Stimulated activated CD4-positive, alpha-beta T cell treated with anti-CD3 and anti-CD28 coated beads, Interleukin-2, amount 100 ng/mL, for 4 hours (primary cell): ENCODE measurements at regions not wholly inside any gene's neighbourhood (a gene's known extent, or its start where the extent isn't known, plus 50 kb on each side); places are given as distances from the start of the nearest gene placed in this dataset.

Source experiments
- DNase-seq: peaks from one replicate; pipeline ENCODE4 v3.0.0-alpha.2; 2020; ENCODE audit warnings: low read depth

DNA sequence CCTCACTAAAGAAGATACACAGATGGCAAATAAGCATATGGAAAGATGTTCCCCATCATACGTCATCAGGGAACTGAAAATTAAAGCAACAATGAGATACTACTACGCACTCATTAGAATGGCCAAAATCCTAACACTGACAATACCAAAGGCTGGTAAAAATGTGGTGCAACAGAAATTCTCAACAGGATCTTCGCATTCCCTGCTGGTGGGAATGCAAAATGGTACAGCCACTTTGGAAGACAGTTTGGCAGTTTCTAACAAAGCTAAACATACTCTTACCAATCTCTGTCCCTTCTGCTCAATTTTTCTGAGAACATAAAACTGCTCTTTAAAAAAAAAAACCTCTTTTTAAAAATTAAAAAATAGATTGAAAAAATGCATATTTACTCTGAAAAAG, 300.2 kb downstream of the FBXW7 start:
- no peak for DNase-seq

DNA sequence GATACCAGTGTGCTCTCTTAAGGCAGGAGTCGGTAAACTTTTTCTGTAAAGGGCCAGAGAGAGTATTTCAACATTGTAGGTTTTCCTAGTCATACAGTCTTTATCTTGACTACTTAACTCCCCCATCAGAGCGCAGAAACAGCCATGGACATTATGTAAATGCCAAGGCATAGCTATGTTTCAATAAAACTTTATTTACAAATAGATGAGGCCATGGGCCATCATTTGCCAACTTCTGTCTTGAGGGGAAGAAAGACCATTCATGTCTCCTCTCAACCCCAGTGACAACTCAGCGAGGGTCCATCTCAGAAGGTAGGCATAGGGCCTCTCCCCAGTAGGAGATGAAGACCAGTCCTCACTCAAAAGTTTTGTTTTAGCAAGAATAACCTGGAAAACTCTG, 301.3 kb downstream of the FBXW7 start:
- no peak for DNase-seq

DNA sequence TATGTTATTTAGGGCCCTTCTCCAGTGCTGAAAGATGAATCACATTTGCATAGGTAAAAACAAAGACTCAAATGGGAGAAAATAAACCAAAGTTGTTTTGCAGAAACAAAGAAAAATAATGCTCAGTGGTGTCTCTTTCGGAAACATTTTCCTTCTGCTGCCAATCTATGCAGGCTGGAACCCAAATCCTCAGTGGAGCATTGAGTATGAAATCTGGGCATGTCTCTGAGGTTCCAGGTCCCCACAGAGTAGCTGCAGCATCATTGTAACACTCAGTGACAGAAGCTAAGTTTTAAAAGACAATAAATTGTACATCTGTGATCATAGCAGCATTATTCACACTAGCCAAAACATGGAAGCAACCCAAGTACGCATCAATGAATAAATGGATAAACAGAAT, 303.6 kb downstream of the FBXW7 start:
- DNase-seq, result no peak

DNA sequence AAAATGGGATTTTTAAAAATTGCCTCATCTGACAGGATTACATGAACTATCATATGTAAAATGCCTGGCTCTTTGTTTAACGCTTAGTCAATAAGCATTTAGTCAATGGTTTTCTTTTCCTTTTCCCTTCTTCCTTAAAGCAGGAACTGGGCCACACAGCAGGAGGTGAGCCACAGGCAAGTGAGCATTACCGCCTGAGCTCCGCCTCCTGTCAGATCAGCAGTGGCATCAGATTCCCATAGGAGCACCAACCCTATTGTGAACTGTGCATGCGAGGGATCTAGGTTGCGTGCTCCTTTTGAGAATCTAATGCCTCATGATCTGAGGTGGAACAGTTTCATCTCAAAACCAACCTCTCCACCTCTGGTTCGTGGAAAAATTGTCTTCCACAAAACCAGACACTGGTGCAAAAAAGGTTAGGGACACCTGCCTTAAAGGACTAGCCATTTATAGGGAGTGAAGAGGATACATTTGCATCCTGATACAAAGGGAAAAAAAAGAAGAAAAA, 306.1 kb downstream of the FBXW7 start:
- no peak for DNase-seq

DNA sequence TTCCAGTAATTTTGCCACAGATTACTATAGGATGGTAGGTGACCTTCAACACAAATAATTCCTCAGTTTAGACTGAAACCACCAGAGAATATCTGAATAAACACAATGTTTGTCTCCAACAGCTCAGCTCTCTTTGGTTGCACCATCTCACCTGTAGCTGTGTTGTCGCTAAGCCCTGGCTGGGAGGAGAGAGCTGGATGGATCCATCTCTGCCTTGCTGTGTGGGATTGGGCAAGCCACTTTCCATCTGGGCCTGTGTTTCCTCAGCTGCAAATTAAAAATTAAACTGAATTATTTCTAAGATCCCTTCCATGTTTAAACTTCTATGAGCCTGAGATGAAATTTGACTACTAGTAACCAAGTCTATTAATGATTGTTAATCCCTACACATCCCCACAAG, 310.2 kb downstream of the FBXW7 start:
- DNase-seq, result no peak

DNA sequence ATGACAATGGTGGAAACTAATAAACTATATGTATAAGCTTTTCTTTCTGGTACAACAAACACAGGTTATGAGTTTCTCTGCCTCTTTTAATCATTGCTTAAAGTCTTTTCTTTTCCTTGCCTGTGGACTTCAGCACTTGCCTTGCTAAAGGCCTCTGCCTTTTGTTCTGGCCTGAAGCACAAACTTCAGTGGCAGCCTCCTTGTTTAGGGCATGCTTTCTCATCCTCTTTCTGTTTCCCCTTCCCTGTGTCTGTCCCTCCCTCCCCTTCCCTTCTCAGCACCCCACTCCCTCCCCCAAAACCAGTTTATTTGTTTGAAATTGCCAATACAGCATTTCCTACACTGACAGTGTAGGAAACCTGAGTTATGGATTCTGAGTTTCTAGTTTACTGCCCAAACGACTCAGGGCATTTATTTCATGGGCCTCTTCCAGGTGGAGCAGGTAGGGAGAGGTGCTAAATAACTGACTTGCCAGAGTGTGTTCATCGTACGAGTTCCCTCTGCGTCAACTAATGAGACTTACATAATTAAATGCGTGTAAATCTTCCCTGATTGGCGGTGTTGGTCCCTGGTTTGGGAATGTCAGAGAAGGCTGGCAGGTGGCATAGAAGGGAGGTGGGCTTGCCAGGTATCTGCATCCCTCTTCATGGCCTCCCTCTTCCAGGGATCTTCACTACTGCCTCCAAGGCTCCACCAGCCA, 311.0 kb downstream of the FBXW7 start:
- DNase-seq, result no peak

DNA sequence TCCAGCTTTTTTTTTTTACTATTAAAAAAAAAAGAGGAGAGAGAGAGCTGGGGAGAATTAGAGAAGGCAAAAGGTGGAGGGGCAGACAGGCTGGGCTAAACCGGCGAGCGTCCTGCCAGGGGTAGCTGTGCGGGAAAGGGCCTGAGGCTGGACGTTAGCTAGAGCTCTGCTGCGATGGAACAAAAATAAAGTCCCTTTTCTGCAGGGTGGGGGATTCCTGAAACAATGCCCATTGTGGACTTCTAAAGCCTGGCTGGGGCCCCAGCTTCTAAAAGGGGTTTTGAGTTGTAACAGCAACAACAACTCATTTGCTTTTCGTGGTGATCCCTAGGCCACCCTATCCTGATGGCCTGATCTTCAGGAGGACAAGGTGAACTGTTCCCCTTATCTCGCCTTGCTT, 311.7 kb downstream of the FBXW7 start:
- no peak for DNase-seq

DNA sequence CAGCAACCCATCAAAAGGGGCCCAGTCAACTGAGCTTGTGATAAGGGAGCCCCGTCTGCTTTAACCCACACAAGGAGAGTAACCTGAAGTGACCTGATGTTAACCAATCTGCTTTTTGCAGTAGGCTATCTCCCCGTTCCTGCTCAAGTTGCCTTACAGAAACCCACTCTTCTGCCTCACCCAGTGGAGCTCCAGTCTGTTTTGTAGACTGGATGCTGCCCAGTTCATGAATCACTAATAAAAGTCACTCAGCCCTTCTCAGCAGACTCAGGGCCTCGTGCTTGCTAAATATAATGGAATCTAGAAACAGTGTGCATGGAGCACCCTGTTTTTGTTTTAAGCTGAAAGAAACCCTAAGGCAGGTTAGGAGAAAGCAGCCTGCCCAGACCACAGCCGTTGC, 312.3 kb downstream of the FBXW7 start:
- DNase-seq, result no peak

DNA sequence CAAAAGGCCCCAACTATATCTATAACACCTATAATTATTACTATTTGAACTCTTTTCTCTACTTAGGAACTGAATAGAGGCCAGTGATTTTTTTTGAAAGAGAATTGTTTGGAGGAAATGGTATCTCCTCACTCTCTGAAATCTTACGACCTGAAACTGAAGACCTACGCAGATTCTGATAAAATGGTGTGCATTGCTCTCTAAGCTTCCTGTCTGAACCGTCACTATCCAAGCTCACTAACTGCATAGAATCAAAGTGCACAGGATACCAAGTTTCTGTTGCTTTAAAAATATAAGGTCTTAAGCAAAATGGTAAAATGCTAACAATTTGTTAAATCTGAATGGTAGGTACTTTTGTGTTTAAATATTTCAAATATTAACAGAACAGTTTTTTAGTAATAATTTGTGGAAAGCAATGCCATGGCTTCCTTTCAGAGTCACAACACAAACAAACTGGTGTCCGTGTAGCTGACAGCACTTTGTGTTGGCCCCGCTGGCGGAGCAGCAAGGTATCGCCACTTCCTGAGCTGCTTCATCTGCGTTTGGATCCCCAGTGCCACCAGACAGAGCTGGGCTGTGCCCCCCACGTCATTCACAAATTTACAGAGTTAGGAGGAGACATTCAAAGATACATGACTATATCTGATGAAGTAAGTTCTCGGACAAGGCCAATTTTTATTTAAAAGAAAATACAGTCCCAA, 313.9 kb downstream of the FBXW7 start:
- no peak for DNase-seq

DNA sequence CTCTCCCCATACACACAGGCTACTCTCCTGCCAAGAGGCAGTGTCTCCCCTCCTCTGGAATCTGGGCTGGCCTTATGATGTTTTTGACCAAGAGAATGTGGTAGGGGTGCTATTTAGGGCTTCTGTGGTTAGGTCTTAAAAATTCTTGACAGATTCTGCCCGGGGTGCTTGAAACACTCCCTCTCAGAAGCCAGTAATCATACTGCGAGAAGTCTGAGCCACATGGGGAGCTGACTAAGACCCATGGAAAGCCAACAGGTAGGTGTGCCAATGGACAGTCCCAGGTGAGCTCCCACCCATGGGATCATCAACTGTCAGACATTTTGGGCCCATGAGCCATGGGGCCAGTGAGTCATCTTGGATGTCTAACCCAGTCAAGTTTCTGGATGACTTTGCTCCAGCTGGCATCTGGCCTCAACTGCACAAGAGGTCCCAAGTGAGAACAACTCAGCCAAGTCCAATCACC, 315.7 kb downstream of the FBXW7 start:
- no peak for DNase-seq

DNA sequence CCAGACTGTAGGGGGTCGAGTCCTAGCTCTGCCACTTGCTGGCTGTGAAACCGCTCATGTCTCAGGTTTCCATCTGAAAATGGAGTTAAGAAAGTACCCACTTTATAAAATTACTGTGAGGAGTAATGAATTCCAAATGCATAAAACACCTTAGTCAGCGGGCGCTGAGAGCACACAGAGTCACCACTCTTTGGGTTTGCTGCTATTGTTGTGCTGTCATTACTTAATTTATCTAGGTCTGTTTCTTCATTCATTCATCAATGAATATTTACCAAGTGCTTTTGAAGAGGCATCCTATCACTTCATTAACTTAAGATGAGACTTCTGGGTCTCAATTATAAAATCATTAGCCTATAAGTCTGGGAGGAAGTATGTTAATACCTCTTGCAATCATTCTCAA, 317.3 kb downstream of the FBXW7 start:
- DNase-seq, result no peak

DNA sequence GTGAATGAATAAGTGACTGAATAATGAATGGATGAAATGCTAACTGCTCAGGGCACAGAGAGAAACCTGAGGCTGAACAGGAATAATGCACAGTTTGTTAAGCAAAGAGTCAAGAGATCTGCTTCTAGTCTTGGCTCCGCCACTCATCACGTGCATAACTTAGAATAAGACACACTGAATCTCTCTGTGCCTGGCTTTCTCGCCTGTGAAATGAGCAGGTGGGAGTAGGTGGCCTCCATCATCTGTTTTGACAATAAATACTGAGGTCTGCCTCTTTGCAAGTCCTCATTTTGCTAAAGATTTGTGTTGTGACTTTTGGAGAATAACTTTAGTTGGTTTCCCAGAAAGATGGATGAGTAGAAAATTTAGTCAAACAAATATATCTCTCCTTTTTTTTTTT, 318.0 kb downstream of the FBXW7 start:
- no peak for DNase-seq

DNA sequence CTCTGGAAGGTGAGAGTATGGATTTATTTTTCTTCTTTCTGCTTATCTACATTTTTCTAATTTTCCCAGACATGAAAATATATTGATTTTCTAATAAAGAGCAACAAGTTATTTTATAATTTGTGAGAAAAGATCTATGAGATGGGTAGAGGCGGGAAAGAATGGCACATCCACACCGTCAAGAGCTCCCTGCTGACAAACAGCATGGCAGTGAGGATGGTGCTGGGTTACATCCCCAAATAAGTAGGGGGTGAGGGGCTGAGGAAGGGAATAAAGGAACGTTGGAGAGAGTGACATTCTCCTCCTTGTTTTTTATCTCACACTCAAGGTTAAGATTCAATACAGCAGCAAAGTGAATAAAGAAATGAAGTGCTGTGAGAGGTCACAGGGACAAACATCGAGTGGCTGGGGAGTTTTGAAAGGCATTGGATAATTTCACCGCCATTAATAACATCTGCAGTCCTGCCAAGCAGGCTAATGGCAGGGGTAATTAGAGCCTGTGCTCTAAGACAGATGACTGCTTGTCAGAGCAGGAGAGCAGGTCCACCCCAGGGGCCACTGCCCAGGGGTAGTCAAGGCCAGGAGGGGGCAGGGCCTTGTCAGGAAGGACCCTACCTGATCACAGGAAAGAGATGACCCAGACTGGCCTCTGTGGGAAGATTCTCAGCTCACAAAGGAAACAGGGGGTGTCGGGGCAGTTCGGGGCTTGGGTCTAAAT, 323.8 kb downstream of the FBXW7 start:
- no peak for DNase-seq

DNA sequence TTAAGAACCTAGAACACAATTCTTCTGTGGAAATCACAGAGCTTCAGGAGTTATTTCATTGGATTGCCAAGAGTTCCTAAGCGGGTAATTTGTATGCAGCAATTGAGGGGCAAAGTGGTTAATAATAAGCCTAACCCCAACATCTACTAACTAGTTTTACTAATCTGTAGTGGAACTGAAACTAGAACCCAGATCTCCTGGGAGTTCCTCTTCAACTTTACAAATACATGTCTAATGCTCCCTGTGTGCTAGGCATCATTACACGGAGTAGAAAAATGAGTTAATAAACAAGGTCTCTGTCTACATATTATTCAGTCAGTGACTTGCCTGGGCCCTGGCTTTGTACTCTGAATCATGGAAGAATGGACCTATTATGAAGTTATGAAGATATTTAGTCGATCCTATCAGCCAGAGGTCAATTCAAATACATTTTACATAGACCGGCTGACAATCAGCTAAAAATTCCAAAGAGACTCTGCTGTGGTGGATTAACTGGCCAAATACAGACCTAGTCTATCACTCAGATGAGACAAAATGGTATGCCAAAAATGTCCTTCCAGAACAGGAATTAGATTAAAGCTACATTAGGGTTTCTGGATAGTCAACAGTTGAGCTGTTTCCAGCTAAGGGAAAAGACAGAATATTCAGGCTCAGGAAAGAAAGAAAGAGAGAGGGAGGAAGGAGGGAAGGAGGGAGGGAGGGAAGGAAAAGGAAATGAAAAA, 326.0 kb downstream of the FBXW7 start:
- DNase-seq, result no peak

DNA sequence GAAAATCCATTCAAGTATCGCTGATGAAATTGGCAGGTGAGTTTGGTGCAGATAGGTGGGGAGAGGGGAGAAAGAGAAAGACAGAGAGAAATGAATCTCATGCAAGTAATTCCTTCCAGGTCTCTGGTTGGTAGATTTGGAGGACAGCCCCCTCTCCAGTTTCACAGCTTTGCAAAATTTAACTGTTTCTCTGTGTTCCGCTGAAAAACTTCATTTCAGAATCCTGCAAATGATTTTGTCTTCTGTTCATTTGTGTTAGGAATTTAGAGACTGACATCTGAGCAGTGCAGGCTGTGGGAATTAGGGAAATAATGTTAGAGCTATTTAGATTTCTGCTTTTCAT, 328.5 kb downstream of the FBXW7 start:
- no peak for DNase-seq

DNA sequence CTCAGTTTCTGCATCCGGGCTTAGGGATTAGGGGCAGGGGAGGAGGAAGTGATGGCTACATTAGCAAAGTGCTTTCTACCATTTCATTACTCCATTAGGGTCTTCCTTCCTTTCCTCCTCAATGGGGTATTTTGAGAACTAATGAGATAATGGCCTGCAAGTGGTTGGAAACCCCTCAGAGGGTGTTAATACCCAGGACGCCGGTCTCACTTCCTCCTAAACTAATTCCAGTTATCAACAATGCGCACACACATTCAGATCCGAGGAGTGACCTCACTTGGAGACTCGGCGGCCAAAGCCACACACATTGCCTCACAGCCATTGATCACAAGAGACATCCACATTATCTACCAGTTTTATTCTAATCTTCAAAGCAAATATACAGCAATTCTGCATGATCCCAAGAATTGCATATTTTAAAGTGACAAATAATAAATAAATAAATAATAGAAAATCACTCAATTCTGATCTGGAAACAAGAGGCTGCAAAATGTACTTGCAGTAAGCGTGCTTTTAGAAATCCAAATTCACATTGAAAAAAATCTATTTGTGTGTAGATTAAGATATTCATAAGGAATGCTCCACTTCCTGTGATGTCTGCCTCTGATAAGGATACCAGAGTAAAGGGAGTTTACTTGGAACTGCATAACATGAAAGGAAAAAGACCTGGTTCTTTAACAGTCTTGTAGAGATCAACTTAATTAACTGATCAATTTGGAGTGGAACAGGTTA, 329.1 kb downstream of the FBXW7 start:
- no peak for DNase-seq

DNA sequence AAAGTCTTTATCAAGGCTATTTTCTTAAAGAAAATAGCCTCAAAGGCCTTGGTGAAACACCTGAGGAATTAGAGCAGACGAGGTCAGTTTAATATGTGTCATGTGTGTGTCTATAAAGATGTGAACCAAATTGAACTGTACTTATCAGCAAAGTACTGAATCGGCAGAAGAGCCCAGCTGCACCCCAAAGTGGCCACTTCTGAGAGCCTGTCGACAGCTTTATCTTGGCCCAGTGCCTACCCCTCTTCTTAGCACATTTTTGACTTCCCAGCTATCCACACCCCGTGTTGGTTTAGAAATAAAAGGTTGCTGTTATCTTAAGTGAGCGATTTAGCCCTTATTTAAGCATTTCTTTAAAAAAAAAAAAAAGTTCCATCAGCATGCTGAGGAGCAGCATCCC, 329.7 kb downstream of the FBXW7 start:
- DNase-seq, result no peak

DNA sequence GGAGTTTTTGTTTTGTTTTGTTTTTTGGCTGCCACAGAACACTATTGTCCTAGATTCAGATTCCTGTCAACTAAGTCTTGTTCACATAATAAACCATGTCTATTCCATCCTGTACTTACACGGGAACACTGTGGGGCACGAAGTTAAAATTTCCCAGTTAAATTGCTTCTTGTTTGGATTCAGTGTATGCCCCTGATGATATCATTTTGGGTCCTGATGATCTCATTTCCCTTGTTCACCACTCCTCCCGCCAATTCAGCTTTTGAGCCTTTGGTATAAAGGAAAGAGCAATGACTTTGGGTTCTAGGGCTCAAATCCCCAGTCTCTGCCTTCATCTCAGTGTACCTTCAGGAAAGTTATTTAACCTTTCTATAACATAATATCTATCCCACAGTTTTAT, 333.5 kb downstream of the FBXW7 start:
- no peak for DNase-seq

DNA sequence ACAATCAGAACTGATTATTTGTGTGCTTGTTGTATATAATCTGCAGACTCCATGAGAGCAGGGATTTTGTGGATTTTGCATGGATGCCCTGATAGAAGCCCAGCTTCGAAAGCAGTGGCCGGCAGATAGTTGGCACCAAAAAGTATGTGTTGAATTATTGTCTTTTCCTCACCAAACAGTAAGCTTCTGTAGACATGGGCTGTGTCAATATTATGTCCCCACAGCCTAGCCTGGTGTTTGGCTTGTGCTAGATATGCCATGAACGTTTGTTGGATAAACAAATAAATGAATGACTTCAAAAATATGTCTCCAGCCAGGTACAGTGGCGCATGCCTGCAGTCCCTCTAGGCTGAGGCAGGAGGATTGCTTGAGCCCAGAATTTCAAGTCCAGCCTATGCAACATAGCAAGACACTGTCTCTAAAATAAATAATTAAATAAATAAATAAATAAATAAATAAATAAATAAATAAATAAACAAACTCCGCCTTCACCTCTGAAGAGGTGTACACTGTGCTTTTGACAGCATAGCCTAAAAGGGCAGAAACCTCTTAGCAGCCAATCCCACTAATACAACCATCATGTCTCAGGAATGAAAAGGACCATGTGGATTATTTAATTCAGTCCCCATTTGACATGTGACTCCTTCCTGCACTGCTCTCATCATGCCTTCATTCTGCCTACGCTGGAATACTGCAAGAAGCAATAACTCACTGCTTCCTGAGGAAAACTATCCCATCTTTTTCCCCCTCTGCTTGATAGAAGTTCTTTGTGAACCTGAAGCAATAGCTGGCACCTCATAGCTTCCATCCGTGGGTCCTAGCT, 335.2 kb downstream of the FBXW7 start:
- DNase-seq, result no peak

DNA sequence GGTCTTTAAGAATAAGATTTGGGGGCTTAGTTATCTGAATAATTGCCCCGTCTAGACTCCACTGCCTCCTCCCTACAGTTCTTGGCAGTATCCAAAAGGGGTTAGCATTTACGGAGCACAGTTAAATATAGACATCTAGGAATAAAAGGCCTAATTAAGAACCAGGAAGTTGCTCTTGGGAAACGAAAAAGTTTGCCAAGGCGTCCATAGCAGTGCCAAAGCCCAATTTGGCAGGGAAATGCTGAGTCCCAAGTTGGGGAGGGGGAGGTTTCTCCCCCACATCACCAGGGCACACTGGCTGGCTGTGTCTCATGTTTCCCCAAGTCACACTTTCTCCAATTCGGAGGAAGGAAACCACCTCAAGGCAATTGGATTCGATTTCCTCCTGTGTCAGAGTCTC, 338.7 kb downstream of the FBXW7 start:
- DNase-seq, result no peak

DNA sequence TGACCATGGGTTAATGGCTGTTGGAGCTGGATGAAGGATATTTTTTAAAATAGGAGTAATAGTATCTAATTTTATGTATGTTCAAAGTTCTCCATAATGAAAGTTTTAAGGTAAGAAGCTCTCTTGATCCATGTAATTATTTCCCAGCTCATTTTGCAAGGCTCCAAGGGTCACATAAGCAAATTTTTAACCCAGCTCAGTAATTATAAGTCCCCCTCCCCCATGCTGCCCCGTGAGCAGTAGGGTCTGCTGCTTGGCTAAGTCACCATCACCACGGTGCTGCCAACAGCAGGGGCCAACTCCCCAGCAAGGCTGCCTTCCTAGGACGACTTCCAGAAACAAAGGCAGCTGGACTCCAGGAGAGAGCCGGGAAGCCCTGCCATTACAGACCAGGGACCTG, 340.0 kb downstream of the FBXW7 start:
- DNase-seq, result no peak
